D721Med (cell line): ENCODE measurements at regions not wholly inside any gene's neighbourhood (a gene's known extent, or its start where the extent isn't known, plus 50 kb on each side); places are given as distances from the start of the nearest gene placed in this dataset.

Experiments used
- DNase-seq: peaks from one replicate; pipeline ENCODE4 v3.0.0; 2011; ENCODE audit warnings: low spot score; ENCODE audit not compliant: insufficient read length
- FAIRE-seq: peaks from 2 replicates; lab custom pipeline; 2011; peaks lifted over from hg19 to GRCh38; lab: Jason Lieb, UNC
- TF ChIP-seq, protein P1 (sequence below): IDR thresholded peaks from 2 replicates; pipeline ENCODE4 v1.5.1; 2012; ENCODE audit warnings: mild to moderate bottlenecking, control low read depth; ENCODE audit not compliant: insufficient read depth; ENCODE audit errors: missing control alignments

- no peak for FAIRE-seq
- TF ChIP-seq, protein P1, sequence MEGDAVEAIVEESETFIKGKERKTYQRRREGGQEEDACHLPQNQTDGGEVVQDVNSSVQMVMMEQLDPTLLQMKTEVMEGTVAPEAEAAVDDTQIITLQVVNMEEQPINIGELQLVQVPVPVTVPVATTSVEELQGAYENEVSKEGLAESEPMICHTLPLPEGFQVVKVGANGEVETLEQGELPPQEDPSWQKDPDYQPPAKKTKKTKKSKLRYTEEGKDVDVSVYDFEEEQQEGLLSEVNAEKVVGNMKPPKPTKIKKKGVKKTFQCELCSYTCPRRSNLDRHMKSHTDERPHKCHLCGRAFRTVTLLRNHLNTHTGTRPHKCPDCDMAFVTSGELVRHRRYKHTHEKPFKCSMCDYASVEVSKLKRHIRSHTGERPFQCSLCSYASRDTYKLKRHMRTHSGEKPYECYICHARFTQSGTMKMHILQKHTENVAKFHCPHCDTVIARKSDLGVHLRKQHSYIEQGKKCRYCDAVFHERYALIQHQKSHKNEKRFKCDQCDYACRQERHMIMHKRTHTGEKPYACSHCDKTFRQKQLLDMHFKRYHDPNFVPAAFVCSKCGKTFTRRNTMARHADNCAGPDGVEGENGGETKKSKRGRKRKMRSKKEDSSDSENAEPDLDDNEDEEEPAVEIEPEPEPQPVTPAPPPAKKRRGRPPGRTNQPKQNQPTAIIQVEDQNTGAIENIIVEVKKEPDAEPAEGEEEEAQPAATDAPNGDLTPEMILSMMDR: no peak
- DNase-seq: no peak
These were observed 417.5 kb upstream of the HS6ST1 start for GRCh38 chr2:128736046-128736688.

DNA sequence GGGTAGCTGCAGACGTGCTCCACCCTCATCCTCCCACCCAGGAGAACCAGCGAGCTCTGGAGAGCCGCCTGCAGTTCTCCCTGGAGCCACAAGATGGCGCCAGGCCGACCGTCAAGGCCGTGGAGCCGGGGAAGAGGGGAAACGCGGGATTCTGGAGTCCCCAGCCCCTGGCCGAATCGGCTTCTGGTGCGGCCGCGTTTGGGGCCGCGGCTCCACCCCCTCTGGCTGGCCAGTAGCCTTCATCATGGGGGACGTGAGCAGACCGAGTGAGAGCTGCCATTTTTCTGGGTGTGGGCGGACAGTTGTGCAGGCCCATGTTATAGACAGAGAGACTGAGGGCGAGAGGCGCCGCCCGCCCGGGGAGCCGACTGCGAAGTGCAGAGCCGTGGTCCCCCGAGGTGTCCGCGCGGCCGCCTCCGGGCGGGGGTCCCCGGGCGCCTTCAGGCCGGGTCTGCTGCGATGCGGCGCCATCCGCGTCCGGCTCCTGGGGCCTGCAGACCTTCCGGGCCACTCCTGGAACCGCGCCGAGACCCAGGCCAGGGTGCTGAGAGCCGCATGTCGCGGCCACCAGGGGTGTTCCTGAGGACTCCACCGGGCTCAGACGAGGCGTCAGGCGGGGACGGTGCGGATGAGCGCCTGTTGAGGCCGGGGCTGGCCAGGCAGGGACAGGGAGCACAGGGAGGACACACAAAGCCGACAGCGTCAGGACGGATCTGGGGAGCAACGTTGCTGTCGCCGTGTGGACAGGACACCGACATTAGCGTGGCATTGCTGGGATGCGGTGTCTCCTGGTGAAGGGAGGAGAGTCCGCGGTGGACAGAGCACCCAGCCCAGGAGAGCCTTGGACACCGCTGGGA lies 418.2 kb upstream of the HS6ST1 start:
- TF ChIP-seq, protein P1: peak; percentile 71
- DNase-seq: peak; percentile 91
- FAIRE-seq: no peak

DNA sequence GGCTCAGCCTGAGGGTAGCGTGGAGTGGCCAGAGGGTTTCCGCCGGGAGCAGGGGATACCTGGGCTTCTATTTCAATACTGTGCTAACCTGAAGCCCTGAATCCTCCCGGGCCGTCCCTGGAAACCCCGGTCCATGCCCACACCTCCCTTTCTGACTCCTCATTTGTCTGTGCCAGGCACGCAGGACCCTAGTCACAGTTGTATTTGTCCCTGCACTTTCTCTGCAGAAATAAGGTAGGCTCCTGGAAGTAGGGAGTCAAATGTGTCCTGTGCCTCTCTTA lies 418.8 kb upstream of the HS6ST1 start:
- no peak for FAIRE-seq
- no peak for DNase-seq
- TF ChIP-seq, protein P1: no peak

GRCh38 chr2:128738446-128739110 lies 419.9 kb upstream of the HS6ST1 start:
- TF ChIP-seq, protein P1: no peak
- no peak for FAIRE-seq
- no peak for DNase-seq

DNA sequence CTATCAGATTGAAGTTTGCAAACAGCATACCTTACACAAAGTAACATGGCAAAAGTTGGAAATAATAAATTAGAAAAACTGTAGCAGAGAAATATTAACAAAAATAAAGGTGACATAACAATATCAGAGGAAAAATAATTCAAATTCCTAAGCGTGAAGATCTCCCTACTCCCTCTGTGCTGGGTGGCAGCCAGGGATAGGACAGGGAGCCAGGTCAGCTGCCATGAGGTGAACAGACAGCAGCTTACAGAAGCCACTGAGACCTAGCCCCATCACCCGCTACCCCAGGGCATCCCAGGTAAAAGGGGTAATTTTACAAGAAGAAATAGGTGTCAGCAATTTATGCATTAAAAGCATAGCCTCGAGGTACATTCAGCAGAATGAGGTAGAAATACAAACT lies 423.8 kb upstream of the HS6ST1 start:
- TF ChIP-seq, protein P1: no peak
- FAIRE-seq: no peak

GRCh38 chr2:128745946-128746345 lies 427.3 kb upstream of the HS6ST1 start:
- DNase-seq (no peak), FAIRE-seq (no peak)
- TF ChIP-seq, protein P1: no peak

More for the DNA sequence above, 423.8 kb upstream of the HS6ST1 start:
- no peak for DNase-seq
